Karpas-422 (cell line): ENCODE measurements at regions not wholly inside any gene's neighbourhood (a gene's known extent, or its start where the extent isn't known, plus 50 kb on each side); places are given as distances from the start of the nearest gene placed in this dataset.
A peak's percentile ranks its signal among the peaks of the same experiment; 100 is the strongest.

ENCODE experiments used
- DNase-seq: peaks from one replicate; pipeline ENCODE4 v3.0.0-alpha.2; 2015
- H2AFZ ChIP-seq: fragments of 200-600 bp; sonication (generic); 2 replicates; pipeline ENCODE4 v1.6.1; 2014; ENCODE audit warnings: antibody characterized with exemption, low read length, mixed read lengths
- H3K27ac ChIP-seq: fragments of 200-600 bp; sonication (generic); 2 replicates; pipeline ENCODE4 v1.5.1; 2014; ENCODE audit warnings: mild to moderate bottlenecking, low read length, moderate library complexity
- H3K27me3 ChIP-seq: fragments of 200-600 bp; sonication (generic); 2 replicates; pipeline ENCODE4 v1.6.1; 2014; ENCODE audit warnings: low read length, mixed read lengths
- H3K36me3 ChIP-seq: fragments of 200-600 bp; sonication (generic); 2 replicates; pipeline ENCODE4 v1.6.1; 2014; ENCODE audit warnings: low read length, mixed read lengths; ENCODE audit not compliant: insufficient read depth
- H3K4me1 ChIP-seq: fragments of 200-600 bp; sonication (generic); 2 replicates; pipeline ENCODE4 v1.6.1; 2014; ENCODE audit warnings: mild to moderate bottlenecking, low read length, mixed read lengths
- H3K4me2 ChIP-seq: fragments of 200-600 bp; sonication (generic); 2 replicates; pipeline ENCODE4 v1.6.1; 2014; ENCODE audit warnings: low read length, low read depth, mild to moderate bottlenecking; ENCODE audit not compliant: poor library complexity, severe bottlenecking
- H3K4me3 ChIP-seq: fragments of 200-600 bp; sonication (generic); 2 replicates; pipeline ENCODE4 v1.5.1; 2014; ENCODE audit warnings: mild to moderate bottlenecking, antibody characterized with exemption, low read length, mixed read lengths
- H3K79me2 ChIP-seq: fragments of 200-600 bp; sonication (generic); 2 replicates; pipeline ENCODE4 v1.6.1; 2014; ENCODE audit warnings: mild to moderate bottlenecking, low read length, mixed read lengths
- H3K9ac ChIP-seq: fragments of 200-600 bp; sonication (generic); 2 replicates; pipeline ENCODE4 v1.6.0; 2014; ENCODE audit warnings: low read length
- H3K9me2 ChIP-seq: fragments of 200-600 bp; sonication (generic), shearing (Covaris generic); replicated peaks from 2 replicates; pipeline ENCODE4 v1.6.0; 2014; ENCODE audit warnings: mild to moderate bottlenecking, low read length, moderate library complexity; ENCODE audit not compliant: insufficient read depth
- H3K9me3 ChIP-seq: fragments of 300-700, 200-600 bp; sonication (generic); 2 replicates; pipeline ENCODE4 v1.6.1; 2014; ENCODE audit warnings: low read length, mixed read lengths
- H4K20me1 ChIP-seq: fragments of 200-600 bp; sonication (generic); 2 replicates; pipeline ENCODE4 v1.6.1; 2014; ENCODE audit warnings: mild to moderate bottlenecking, antibody characterized with exemption, low read length, low read depth; ENCODE audit not compliant: insufficient read depth

DNA sequence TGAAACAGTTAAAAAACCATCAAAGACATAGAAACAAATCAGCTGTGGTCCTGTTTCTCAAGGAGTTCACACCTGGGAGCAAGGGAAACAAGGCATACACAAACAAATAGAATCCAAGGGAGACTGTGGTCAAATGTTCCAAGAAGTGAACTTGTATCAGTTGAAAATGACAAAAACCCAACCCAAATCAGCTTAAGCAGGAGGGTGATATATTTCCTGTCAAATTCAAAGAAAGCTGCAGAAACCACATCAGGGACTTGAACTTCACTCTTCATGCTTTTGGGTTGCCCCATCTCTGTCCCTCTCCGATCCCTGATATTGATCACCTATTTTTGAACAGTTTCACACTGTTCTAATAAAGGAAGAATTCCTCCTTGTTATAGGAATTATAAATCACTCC is 148.6 kb upstream of the FMR1 start:
- Histone ChIP-seq H3K27ac (no peak overlapping the region), H3K79me2 (no peaks in the 10 kb centered on the region), H3K9me3 (no peaks in the 10 kb centered on the region), H3K36me3 (no peaks in the 10 kb centered on the region), H3K27me3 (no peaks in the 10 kb centered on the region), H2AFZ (no peak overlapping the region), H3K4me1 (no peaks in the 10 kb centered on the region), H3K9ac (no peak overlapping the region), H3K9me2 (no peaks in the 10 kb centered on the region), H4K20me1 (no peaks in the 10 kb centered on the region), H3K4me2 (no peak overlapping the region), H3K4me3 (no peak overlapping the region)
- no peak for DNase-seq

DNA sequence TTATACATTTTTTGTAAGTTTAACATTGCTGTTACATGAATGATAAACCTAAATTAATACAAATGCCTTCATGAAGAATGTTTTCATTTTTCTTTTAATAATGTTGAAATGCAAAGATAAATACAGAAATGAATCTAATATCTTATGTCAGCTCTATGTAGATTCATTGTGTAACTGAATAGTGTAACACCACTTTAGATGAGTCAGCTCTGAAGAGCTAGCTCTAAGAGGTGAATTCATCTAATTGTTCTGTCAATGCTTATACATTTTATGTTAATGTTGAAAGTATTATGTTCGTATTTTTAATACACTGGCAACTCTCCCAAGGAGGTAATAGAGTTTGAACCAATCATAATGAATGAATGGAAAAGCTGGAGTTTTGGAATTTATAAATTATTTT is 146.9 kb upstream of the FMR1 start:
- no peaks in the 10 kb centered on the region for H3K36me3 ChIP-seq
- no peaks in the 10 kb centered on the region for H3K9me3 ChIP-seq
- no peaks in the 10 kb centered on the region for H3K27me3 ChIP-seq
- H3K79me2 ChIP-seq = no peaks in the 10 kb centered on the region
- no peaks in the 10 kb centered on the region for H3K4me1 ChIP-seq
- no peak overlapping the region for H3K4me3 ChIP-seq
- DNase-seq = no peak
- no peak overlapping the region for H3K27ac ChIP-seq
- H3K9ac ChIP-seq = no peak overlapping the region
- H4K20me1 ChIP-seq = no peaks in the 10 kb centered on the region
- H2AFZ ChIP-seq = no peak overlapping the region
- no peaks in the 10 kb centered on the region for H3K9me2 ChIP-seq
- no peak overlapping the region for H3K4me2 ChIP-seq

DNA sequence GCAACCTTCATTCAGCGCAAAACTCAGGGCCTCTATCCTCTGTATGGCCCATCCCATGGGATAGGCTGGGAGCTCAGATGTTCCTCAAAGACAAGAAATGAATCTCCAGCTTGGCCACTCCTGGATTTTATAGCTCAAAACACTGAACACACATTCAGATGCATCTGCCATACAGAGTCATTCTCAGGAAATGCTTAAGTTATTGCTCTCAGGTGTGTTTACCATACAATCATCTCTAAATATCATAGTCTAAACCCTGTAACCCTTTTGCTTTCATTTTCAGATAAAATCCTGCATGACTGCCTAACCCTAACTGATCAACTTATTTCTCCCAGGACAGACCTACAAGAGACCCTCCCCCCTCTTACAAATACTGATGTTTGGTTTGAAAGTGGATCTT is 140.9 kb upstream of the FMR1 start:
- Histone ChIP-seq H3K4me3 (no peak overlapping the region), H3K4me1 (no peaks in the 10 kb centered on the region), H3K9me2 (no peaks in the 10 kb centered on the region), H3K27me3 (no peaks in the 10 kb centered on the region), H3K9ac (no peak overlapping the region), H2AFZ (no peak overlapping the region), H3K9me3 (no peaks in the 10 kb centered on the region), H3K79me2 (no peaks in the 10 kb centered on the region), H3K36me3 (no peaks in the 10 kb centered on the region), H3K27ac (no peak overlapping the region), H3K4me2 (no peak overlapping the region), H4K20me1 (no peaks in the 10 kb centered on the region)
- no peak for DNase-seq

DNA sequence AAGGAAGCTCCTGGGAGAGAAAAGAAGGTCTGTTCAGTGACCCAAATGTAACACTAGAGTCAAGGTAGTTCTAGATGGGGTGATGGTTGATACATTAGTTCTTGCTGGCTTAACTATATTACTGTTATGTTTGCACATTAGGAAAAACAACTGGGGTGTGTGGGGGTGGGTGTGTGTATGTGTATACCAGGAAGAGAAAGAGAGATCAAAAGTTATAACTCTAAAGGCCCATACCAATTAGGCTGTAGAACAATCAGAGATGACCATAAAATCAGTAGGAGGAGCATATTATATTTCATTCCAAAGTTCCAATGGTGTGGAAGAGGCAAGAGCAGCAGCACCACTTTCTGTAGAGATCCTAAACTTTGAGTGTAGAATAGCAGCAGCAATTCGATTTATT is 134.7 kb upstream of the FMR1 start:
- Histone ChIP-seq H3K4me2 (no peak overlapping the region), H3K4me1 (no peaks in the 10 kb centered on the region), H4K20me1 (no peaks in the 10 kb centered on the region), H2AFZ (no peak overlapping the region), H3K27ac (no peak overlapping the region), H3K27me3 (no peaks in the 10 kb centered on the region), H3K9ac (no peak overlapping the region), H3K4me3 (no peak overlapping the region), H3K79me2 (no peaks in the 10 kb centered on the region), H3K9me2 (no peaks in the 10 kb centered on the region), H3K36me3 (no peaks in the 10 kb centered on the region), H3K9me3 (no peaks in the 10 kb centered on the region)
- no peak for DNase-seq

DNA sequence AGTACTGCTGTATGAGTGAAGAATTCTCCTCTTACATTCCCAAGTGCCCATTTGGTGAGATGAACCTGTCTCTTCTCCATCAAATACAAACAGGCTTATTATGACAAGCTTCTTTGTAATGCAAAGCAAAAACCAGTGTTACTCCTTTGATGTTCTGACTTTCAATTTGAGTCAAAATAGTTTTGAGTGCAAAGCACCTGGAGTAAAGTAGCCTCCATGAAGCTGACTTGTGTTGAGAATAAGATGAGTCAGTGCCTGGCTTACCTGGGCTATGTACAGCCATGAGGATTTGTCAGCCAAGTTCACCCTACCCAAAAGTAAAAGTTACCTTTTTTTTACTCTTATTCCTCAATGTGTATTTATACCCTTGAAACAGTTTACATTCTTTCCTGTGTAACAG is 132.5 kb upstream of the FMR1 start:
- H3K4me3 ChIP-seq = no peak overlapping the region
- H3K36me3 ChIP-seq = no peaks in the 10 kb centered on the region
- no peaks in the 10 kb centered on the region for H3K79me2 ChIP-seq
- H3K9me3 ChIP-seq = no peaks in the 10 kb centered on the region
- H3K9ac ChIP-seq = no peak overlapping the region
- no peak for DNase-seq
- H2AFZ ChIP-seq = no peak overlapping the region
- H3K4me2 ChIP-seq = no peak overlapping the region
- no peaks in the 10 kb centered on the region for H3K4me1 ChIP-seq
- H3K27me3 ChIP-seq = no peaks in the 10 kb centered on the region
- no peaks in the 10 kb centered on the region for H4K20me1 ChIP-seq
- no peaks in the 10 kb centered on the region for H3K9me2 ChIP-seq
- no peak overlapping the region for H3K27ac ChIP-seq

DNA sequence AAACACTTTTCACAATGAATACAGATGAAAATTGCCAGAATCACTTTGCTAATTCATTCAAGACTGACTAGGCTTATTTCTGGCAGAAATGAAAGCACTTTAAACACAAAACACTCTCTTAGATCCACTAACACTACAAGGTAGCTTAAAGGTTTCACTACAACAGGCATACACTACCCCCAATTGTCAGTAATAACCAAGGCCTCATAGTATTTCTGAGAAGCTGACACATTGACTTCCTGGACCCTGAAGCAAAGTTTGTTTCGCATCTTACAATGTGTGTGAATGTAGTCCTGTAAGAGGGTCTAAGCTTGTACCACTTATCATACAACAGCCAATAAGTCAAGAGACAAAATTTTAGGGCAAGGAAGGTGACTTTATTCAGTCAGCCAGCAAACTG is 129.9 kb upstream of the FMR1 start:
- H3K27ac ChIP-seq = no peak overlapping the region
- H3K9me2 ChIP-seq = no peaks in the 10 kb centered on the region
- no peak overlapping the region for H3K4me3 ChIP-seq
- no peaks in the 10 kb centered on the region for H3K36me3 ChIP-seq
- H3K27me3 ChIP-seq = no peaks in the 10 kb centered on the region
- no peak overlapping the region for H3K9ac ChIP-seq
- no peak for DNase-seq
- H3K79me2 ChIP-seq = no peaks in the 10 kb centered on the region
- no peaks in the 10 kb centered on the region for H4K20me1 ChIP-seq
- no peaks in the 10 kb centered on the region for H3K9me3 ChIP-seq
- no peak overlapping the region for H3K4me2 ChIP-seq
- no peaks in the 10 kb centered on the region for H3K4me1 ChIP-seq
- no peak overlapping the region for H2AFZ ChIP-seq

DNA sequence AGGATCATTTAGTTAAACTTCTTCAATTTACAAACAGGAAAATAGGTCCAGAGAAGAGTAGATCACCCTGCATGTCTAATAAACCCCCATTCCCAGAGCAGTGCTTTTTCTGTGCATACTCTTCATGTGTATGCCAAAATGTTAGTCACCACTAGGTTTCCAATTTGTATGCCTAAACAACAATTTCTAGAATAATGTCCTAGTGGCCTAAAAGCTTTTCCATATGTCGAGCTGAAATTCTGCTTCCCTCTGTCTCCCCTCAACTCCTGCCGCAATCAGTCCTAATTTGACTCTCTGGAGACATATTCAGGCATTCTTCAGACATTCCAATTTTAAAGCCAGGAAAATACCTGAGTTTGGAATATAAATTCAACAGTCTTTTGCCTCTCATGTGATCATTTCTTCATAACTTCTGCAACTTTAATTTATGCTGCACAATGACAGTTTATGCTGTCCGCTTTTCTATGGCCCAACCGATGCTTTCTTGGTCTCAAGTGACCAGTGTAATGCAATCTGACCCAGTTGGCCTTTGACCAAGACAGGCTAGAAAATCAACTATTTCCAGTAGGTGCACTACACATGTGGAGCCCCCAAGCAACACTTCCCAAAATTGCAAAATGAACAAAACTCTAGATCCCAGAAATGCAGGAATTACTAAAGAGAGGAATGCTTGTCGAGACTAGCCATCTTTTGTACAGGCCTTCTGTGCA is 122.9 kb upstream of the FMR1 start:
- Histone ChIP-seq H3K79me2 (no peaks in the 10 kb centered on the region), H3K9ac (no peak overlapping the region), H3K4me3 (no peak overlapping the region), H3K9me3 (no peaks in the 10 kb centered on the region), H3K27ac (no peak overlapping the region), H3K4me2 (no peak overlapping the region), H3K9me2 (no peaks in the 10 kb centered on the region), H3K27me3 (no peaks in the 10 kb centered on the region), H2AFZ (no peak overlapping the region), H3K4me1 (no peaks in the 10 kb centered on the region), H4K20me1 (no peaks in the 10 kb centered on the region), H3K36me3 (no peaks in the 10 kb centered on the region)
- DNase-seq = no peak

DNA sequence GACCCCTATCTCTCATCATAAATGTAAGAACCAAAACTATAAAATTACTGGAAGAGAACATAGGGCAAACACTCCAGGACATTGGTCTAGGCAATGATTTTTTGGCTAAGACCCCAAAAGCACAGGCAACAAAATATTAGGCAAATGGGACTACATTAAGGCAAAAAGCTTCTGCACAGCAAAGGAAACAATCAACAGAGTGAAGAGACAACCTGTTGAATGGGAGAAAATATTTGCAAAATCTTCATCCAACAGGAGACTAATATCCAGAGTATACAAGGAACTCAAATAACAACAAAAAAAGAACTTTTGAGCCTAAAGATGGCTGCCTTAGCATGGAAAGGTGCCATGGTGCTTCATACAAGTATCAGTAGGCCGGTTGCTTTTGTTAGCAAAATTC is 111.1 kb upstream of the FMR1 start:
- no peaks in the 10 kb centered on the region for H4K20me1 ChIP-seq
- H3K36me3 ChIP-seq = no peaks in the 10 kb centered on the region
- H3K9me2 ChIP-seq = no peaks in the 10 kb centered on the region
- no peaks in the 10 kb centered on the region for H3K9me3 ChIP-seq
- H3K27me3 ChIP-seq = no peaks in the 10 kb centered on the region
- no peak for DNase-seq
- no peaks in the 10 kb centered on the region for H3K79me2 ChIP-seq
- no peaks in the 10 kb centered on the region for H3K4me1 ChIP-seq
- H3K27ac ChIP-seq = no peak overlapping the region
- no peak overlapping the region for H3K4me2 ChIP-seq
- H2AFZ ChIP-seq = no peak overlapping the region
- H3K9ac ChIP-seq = no peak overlapping the region
- no peak overlapping the region for H3K4me3 ChIP-seq

DNA sequence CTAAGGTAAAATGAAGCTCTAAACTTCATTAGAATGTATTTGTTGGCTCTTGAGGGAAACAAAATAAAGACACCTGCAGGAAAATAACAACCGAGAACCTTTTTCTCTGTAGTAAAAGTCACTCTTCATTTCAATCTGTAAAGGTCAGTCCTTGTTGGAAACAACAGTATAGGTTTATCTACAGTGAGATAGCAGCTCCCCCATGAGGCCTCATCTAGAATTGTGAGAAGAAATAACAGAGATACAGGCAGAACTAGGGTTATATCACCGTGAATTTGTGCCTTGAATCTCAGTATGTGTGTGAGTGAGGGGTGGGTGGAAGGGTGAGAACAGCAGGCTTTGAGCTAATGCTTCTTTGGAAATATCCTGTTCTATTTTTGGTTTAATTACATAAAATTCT is 107.8 kb upstream of the FMR1 start:
- no peaks in the 10 kb centered on the region for H3K9me3 ChIP-seq
- no peaks in the 10 kb centered on the region for H3K4me1 ChIP-seq
- H3K4me2 ChIP-seq = no peak overlapping the region
- no peaks in the 10 kb centered on the region for H3K36me3 ChIP-seq
- no peak overlapping the region for H3K27ac ChIP-seq
- no peak overlapping the region for H2AFZ ChIP-seq
- H4K20me1 ChIP-seq = no peaks in the 10 kb centered on the region
- DNase-seq = peak; percentile 73
- H3K9me2 ChIP-seq = no peaks in the 10 kb centered on the region
- H3K4me3 ChIP-seq = no peak overlapping the region
- H3K27me3 ChIP-seq = no peaks in the 10 kb centered on the region
- H3K79me2 ChIP-seq = no peaks in the 10 kb centered on the region
- no peak overlapping the region for H3K9ac ChIP-seq
